ENCODE measurements at regions not wholly inside any gene's neighbourhood (a gene's known extent, or its start where the extent isn't known, plus 50 kb on each side); places are given as distances from the start of the nearest gene placed in this dataset.

- no peak overlapping the region for H2AFZ ChIP-seq (ENCODE audit: low read depth)
- H3K4me3 ChIP-seq (ENCODE audit: low read depth in 2 of 2, low read length in 1 of 2), result no peak overlapping the region
- POLR2A ChIA-PET, result no interaction called here
- peaks cover 15% of the 10 kb centered on the region for H3K79me2 ChIP-seq (ENCODE audit: insufficient read depth)
- 16% methylated on average over 2 of the region's 2 CpGs for WGBS (ENCODE audit: low lambda C conversion rate)
- no peaks in the 10 kb centered on the region for H4K20me1 ChIP-seq (ENCODE audit: insufficient read depth)
- CTCF ChIA-PET, result interaction anchor here (0.6 to 2.2 kb wide), 3 partner anchors 230 to 436 kb away, joined by 3 to 6 read pairs (median 3); no protein-coding TSS in a partner anchor
- peaks cover 18 to 38% of the 10 kb centered on the region in 2 experiments for H3K4me1 ChIP-seq (ENCODE audit: control insufficient read depth in 1 of 2, insufficient read depth in 2 of 2, low read depth in 1 of 2, low read length in 1 of 2)
- H3K4me2 ChIP-seq, result no peak overlapping the region
- H3F3A ChIP-seq (replicated peaks; ENCODE audit: insufficient read depth), result peaks cover 45% of the 10 kb centered on the region
- H3K9me2 ChIP-seq, result no peaks in the 10 kb centered on the region
- peak overlapping the region; percentile 94 to 100 for H3K27ac ChIP-seq (ENCODE audit: low read depth in 2 of 2, low read length in 1 of 2)
- H3K9ac ChIP-seq, result peak overlapping the region; percentile 74; the same call in 1 of the 2 replicates
- DNase-seq, result no peak
- H3K27me3 ChIP-seq (ENCODE audit: insufficient read depth), result no peaks in the 10 kb centered on the region
- no peak for TF ChIP-seq SMC3 (IDR thresholded peaks at IDR 0.05; ENCODE audit: low read depth, low read length)
- no peak for TF ChIP-seq IRF3 (IDR thresholded peaks at IDR 0.05; ENCODE audit: low read depth, low read length)
- no peak for TF ChIP-seq FOXJ3 (CRISPR knock-in tag; IDR thresholded peaks at IDR 0.05)
- no peak for TF ChIP-seq CTCF (IDR thresholded peaks at IDR 0.05)
- TF ChIP-seq PBX3 (IDR thresholded peaks at IDR 0.05), result no peak
- TF ChIP-seq TEAD4 (IDR thresholded peaks at IDR 0.05; ENCODE audit: borderline replicate concordance, insufficient read depth), result no peak
- TF ChIP-seq USF2 (IDR thresholded peaks at IDR 0.05; ENCODE audit: borderline replicate concordance, low read depth, low read length), result no peak
- no peak for TF ChIP-seq TAF1 (IDR thresholded peaks at IDR 0.05; ENCODE audit: borderline replicate concordance, low read depth, low read length)
- TF ChIP-seq TCF12 (IDR thresholded peaks at IDR 0.05), result no peak
- no peak for TF ChIP-seq EP300 (IDR thresholded peaks at IDR 0.05; ENCODE audit: borderline replicate concordance in 1 of 2, low read depth in 1 of 2, low read length in 1 of 2)
- TF ChIP-seq EZH2phosphoT487 (IDR thresholded peaks at IDR 0.05; ENCODE audit: borderline replicate concordance, low read depth), result no peak
- TF ChIP-seq JUND (IDR thresholded peaks at IDR 0.05), result no peak
- H3K36me3 ChIP-seq (replicated peaks in 1 of 2; ENCODE audit: control insufficient read depth in 1 of 2, insufficient read depth in 2 of 2, low read length in 1 of 2), result no peaks in the 10 kb centered on the region
- H3K9me3 ChIP-seq, result no peaks in the 10 kb centered on the region
These were observed 105.6 kb upstream of the FRMD6 start for GRCh38 chr14:51546099-51546498.

All from SK-N-SH (cell line).